Suprapubic skin (tissue), 4 donors: ENCODE measurements at regions not wholly inside any gene's neighbourhood (a gene's known extent, or its start where the extent isn't known, plus 50 kb on each side); places are given as distances from the start of the nearest gene placed in this dataset.

Experiments used
- DNase-seq, 2 donors: peaks; one replicate each; pipeline ENCODE4 v3.0.0-alpha.2; 2019; ENCODE audit warnings: low spot score in 2 of 2
- H3K27ac ChIP-seq: fragments of 200-600 bp; sonication (generic); one replicate; pipeline ENCODE4 v1.5.1; 2019
- H3K27me3 ChIP-seq: fragments of 200-600 bp; sonication (generic); one replicate; pipeline ENCODE4 v1.5.1; 2019
- H3K36me3 ChIP-seq: fragments of 200-600 bp; sonication (generic); one replicate; pipeline ENCODE4 v1.5.1; 2019
- H3K4me1 ChIP-seq: fragments of 200-600 bp; sonication (generic); one replicate; pipeline ENCODE4 v1.5.1; 2019
- H3K4me3 ChIP-seq: fragments of 200-600 bp; sonication (generic); one replicate; pipeline ENCODE4 v1.5.1; 2019; ENCODE audit warnings: mild to moderate bottlenecking
- H3K9me3 ChIP-seq: fragments of 200-600 bp; sonication (generic); one replicate; pipeline ENCODE4 v1.5.1; 2019
- EP300 ChIP-seq: sonication (generic); formaldehyde crosslinking; IDR thresholded peaks from one replicate; pipeline ENCODE4 v1.6.1; 2017; ENCODE audit warnings: antibody characterized with exemption
- POLR2A ChIP-seq, 2 donors: fragments of 450-650 bp; IDR thresholded peaks; one replicate each; pipeline ENCODE4 v1.6.1; 2017; ENCODE audit warnings: antibody characterized with exemption in 2 of 2, mild to moderate bottlenecking in 2 of 2, moderate library complexity in 2 of 2
- POLR2AphosphoS5 ChIP-seq, 3 donors: sonication (generic); formaldehyde crosslinking; IDR thresholded peaks; one replicate each; pipeline ENCODE4 v1.6.1; 2017; ENCODE audit warnings: antibody characterized with exemption in 3 of 3
- WGBS: methylation state at CpG from one replicate; pipeline ENCODE4 v1.1.5; 2018; 5-methylcytosine and 5-hydroxymethylcytosine counted together
- TF ChIP-seq, protein P1 (sequence below), 2 donors: fragments of 200-600 bp in 1 of 2; fragments of 450-650 bp in 1 of 2; sonication (generic) in 1 of 2; IDR thresholded peaks; one replicate each; pipeline ENCODE4 v1.5.1; 2016 to 2019; ENCODE audit warnings: antibody characterized with exemption in 2 of 2, mild to moderate bottlenecking in 1 of 2, moderate library complexity in 1 of 2

DNA sequence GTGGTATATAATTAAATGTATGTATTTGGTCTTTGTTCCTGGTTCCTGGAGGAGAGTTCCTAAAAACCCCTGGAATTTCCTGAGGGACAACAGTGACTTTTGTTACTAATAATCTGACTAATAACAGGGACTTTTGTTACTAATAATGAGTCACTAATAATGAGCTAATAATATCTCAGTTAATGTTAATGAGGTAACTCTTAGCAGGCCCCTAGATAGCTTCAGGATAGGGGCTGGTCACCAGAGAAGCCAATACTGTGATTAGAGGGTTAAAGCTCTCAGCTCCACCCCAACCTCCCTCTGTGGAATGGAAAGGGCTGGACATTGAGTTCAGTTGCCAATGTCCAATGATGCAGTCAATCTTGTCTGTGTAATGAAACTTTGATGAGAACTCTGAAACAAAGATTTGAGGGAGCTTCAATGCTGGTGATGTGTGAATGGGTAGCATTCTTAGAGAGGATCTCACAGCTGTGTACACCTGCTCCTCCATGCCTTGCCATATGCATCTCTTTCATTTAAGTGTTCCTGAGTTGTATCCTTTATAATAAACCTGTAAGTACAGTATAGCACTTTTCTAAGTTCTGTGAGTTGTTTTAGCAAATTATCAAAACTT is 1431.4 kb upstream of the TENM4 start:
- TF ChIP-seq, protein P1, sequence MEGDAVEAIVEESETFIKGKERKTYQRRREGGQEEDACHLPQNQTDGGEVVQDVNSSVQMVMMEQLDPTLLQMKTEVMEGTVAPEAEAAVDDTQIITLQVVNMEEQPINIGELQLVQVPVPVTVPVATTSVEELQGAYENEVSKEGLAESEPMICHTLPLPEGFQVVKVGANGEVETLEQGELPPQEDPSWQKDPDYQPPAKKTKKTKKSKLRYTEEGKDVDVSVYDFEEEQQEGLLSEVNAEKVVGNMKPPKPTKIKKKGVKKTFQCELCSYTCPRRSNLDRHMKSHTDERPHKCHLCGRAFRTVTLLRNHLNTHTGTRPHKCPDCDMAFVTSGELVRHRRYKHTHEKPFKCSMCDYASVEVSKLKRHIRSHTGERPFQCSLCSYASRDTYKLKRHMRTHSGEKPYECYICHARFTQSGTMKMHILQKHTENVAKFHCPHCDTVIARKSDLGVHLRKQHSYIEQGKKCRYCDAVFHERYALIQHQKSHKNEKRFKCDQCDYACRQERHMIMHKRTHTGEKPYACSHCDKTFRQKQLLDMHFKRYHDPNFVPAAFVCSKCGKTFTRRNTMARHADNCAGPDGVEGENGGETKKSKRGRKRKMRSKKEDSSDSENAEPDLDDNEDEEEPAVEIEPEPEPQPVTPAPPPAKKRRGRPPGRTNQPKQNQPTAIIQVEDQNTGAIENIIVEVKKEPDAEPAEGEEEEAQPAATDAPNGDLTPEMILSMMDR (IDR thresholded peaks at IDR 0.05): no peak
- TF ChIP-seq POLR2A (IDR thresholded peaks at IDR 0.05) (no peak), EP300 (no peak), POLR2AphosphoS5 (IDR thresholded peaks at IDR 0.05) (no peak)
- Histone ChIP-seq H3K27ac (no peak overlapping the region), H3K27me3 (no peaks in the 10 kb centered on the region), H3K9me3 (no peaks in the 10 kb centered on the region), H3K36me3 (no peaks in the 10 kb centered on the region), H3K4me1 (no peaks in the 10 kb centered on the region), H3K4me3 (no peak overlapping the region)
- DNase-seq: no peak

GRCh38 chr11:80868831-80869230 is 1428.0 kb upstream of the TENM4 start:
- Histone ChIP-seq H3K27ac (no peak overlapping the region), H3K27me3 (no peaks in the 10 kb centered on the region), H3K9me3 (no peaks in the 10 kb centered on the region), H3K4me3 (no peak overlapping the region), H3K36me3 (no peaks in the 10 kb centered on the region), H3K4me1 (no peaks in the 10 kb centered on the region)
- 59% methylated on average over 1 of the region's 1 CpG for WGBS
- no peak for DNase-seq
- TF ChIP-seq POLR2A (IDR thresholded peaks at IDR 0.05) (no peak), EP300 (no peak), POLR2AphosphoS5 (IDR thresholded peaks at IDR 0.05) (no peak)
- TF ChIP-seq, protein P1 (IDR thresholded peaks at IDR 0.05): no peak

GRCh38 chr11:80862011-80862410 is 1421.2 kb upstream of the TENM4 start:
- DNase-seq: no peak
- Histone ChIP-seq H3K4me1 (no peaks in the 10 kb centered on the region), H3K9me3 (no peaks in the 10 kb centered on the region), H3K4me3 (no peak overlapping the region), H3K27me3 (no peaks in the 10 kb centered on the region), H3K27ac (no peak overlapping the region), H3K36me3 (no peaks in the 10 kb centered on the region)
- 84% methylated on average over 5 of the region's 5 CpGs for WGBS
- TF ChIP-seq POLR2AphosphoS5 (IDR thresholded peaks at IDR 0.05): no peak
- TF ChIP-seq, protein P1 (IDR thresholded peaks at IDR 0.05): no peak

GRCh38 chr11:80861193-80861592 is 1420.4 kb upstream of the TENM4 start:
- H3K36me3 ChIP-seq: no peaks in the 10 kb centered on the region
- no peak overlapping the region for H3K4me3 ChIP-seq
- H3K27ac ChIP-seq: no peak overlapping the region
- no peaks in the 10 kb centered on the region for H3K4me1 ChIP-seq
- TF ChIP-seq POLR2AphosphoS5 (IDR thresholded peaks at IDR 0.05): no peak
- TF ChIP-seq, protein P1 (IDR thresholded peaks at IDR 0.05): no peak
- no peak for TF ChIP-seq EP300
- no peak for TF ChIP-seq POLR2A (IDR thresholded peaks at IDR 0.05)
- DNase-seq: no peak
- no peaks in the 10 kb centered on the region for H3K27me3 ChIP-seq
- H3K9me3 ChIP-seq: no peaks in the 10 kb centered on the region

DNA sequence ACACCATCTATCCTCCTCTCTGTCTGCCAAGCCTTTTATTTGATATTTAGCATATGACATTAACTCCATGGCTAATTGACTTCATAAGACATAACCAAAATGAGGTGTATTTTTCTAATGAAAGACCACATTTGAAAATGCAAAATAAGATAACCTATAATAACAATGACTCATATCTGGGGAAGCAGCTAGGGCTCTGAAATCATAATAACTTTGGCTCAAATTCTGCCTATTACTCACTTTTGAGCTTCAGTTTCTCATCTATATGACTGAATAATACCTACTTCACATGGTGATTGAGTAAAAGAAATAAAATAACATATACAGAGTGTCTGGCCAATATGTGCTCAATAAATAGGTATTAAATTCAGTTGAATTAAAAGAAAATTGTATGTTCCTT is 1419.8 kb upstream of the TENM4 start:
- no peaks in the 10 kb centered on the region for H3K36me3 ChIP-seq
- H3K27ac ChIP-seq: no peak overlapping the region
- H3K9me3 ChIP-seq: no peaks in the 10 kb centered on the region
- no peak for DNase-seq
- H3K4me3 ChIP-seq: no peak overlapping the region
- H3K27me3 ChIP-seq: no peaks in the 10 kb centered on the region
- TF ChIP-seq EP300: no peak
- TF ChIP-seq, protein P1 (IDR thresholded peaks at IDR 0.05): no peak
- no peak for TF ChIP-seq POLR2AphosphoS5 (IDR thresholded peaks at IDR 0.05)
- TF ChIP-seq POLR2A (IDR thresholded peaks at IDR 0.05): no peak
- H3K4me1 ChIP-seq: no peaks in the 10 kb centered on the region
